GM18508 (cell line): ENCODE measurements at regions not wholly inside any gene's neighbourhood (a gene's known extent, or its start where the extent isn't known, plus 50 kb on each side); places are given as distances from the start of the nearest gene placed in this dataset.

ENCODE experiments used
- ATAC-seq: cut with Tn5 transposase; IDR thresholded peaks from one replicate; pipeline ENCODE4 v1.9.1; 2021; ENCODE audit warnings: moderate number of reproducible peaks; ENCODE audit not compliant: insufficient read depth, unreplicated experiment

DNA sequence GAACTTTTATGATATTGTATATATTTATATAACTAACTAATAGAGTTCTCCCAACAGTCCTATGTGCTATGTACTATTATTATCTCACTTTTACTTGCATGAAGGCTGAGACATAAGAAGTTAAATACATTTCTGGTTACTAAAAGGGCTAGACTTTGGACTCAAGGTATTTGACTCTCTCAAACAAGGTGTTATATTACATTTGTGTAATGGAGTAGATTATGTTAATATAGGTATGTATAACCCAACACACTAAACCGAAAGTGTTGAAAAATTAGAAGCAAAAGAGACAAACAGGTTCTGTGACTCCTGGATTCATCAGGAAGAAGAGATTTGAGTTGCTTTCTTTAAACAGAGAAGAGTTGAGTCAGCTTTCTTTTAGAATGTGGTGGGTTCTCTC is 733.6 kb upstream of the ZEB2 start:
- no peak for ATAC-seq

DNA sequence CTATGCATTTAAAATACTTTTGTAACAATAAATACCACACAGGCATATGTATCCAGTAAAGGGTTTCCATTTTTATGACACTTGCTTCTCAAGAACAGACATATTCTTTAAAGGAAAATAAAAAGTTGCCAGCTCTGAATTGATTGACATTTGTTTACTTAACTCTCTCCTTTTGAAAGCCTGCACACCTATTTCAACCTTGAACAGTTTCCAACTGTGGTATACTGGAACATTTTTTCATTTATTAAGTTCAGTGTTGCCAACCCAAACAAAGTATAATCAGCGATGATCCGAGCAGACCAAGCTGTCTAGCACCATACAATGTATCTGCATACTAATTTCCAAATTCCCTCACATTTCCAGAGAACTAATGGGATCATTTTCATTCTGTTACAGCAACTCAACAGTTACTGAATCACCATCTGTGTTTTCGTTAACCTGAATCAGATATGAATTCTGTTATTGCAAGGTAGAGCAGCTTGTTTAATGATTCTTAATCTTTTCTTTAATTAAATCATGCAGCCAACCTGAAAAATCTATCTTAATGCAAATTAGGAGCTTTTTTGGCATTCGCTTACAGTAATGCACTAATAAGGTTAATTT is 725.5 kb upstream of the ZEB2 start:
- no peak for ATAC-seq

DNA sequence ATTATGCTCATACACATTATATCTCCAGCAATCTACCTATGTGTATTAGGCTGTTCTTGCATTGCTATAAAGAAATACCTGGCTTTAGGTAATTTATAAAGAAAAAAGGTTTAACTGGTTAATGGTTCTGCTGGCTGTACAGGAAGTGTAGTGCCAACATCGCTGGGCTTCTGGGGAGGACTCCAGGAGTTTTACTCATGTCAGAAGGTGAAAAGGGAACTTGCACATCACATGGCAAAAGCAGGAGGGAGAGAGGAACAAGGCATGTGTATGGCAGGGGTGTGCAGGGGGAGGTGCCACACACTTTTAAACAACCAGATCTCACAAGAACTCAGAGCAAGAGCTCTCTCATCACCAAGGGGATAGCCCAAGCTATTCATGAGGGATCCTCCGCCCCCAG is 715.4 kb upstream of the ZEB2 start:
- no peak for ATAC-seq

DNA sequence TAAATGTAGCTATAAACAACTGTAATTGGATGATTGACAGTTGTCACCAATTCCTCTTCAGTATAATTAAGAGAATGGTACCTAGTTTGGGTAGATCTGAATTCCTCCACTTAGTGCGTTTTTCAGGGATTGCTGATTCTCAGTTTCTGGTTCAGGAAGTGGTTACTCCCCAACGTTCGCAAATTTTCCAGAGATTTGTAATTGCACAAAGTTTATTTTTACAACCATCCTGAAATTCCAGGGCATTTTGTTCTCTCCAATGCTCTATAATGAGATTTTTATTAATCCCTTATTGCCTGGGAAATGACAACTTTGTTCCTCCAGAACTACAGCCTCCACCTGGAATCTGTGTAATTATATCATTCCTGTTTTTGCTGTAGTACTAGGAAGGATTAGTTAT is 710.6 kb upstream of the ZEB2 start:
- ATAC-seq: no peak

DNA sequence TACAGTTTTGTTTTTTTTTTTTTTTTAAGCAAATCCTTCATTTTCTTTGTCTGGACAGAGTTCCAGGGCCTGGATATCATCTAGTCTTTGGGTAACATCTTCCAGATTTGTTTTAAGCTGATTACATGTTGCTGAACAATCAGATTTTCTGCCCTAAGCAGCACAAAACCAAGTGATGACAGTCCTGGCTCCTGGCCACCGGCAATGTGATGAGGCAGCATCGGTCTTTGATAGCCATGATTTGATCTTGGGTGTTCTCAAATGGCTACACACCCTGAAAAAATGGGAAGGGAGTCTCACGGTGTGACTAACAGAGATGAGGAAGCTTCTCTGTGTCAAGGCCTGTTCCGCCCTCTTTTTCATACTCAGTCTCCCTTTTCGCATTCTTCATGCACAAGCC is 708.6 kb upstream of the ZEB2 start:
- ATAC-seq: no peak

DNA sequence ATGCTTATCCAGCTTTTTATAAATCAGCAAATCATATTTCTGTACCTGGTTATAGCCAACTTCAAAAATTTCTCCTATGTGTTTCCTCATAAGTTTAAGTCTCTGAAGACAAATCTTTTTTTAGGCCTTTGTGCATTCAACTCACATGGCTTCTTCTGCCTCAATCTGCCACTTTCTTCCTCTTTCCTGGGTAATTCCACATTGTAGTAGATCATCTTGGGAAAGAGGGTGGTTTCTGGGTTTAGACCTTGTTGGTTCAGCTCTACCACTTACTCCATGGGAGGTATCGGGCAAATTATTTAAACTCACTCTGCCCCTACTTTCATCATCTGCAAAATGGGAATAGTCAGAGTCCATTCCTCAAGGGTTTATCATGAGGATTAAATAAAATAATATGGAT is 707.0 kb upstream of the ZEB2 start:
- ATAC-seq: no peak

DNA sequence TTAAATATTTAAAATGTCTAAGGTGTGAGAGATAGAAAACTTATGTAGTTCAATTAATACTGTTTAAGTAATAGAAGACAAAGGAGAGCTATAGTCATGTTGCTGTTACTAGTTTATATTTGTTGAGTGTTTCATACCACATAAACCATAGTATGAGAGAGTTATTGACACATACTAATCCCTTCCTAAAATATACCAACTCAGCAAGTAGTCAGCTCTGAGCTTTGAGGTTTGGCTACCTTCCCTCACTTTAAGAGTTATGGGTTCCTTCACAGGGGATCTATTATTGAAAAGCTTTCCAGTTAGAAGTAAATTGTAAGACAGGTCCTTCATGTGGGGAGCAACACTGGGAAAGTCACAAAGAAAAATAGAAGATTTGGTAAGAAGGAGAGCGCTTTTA is 701.6 kb upstream of the ZEB2 start:
- no peak for ATAC-seq

DNA sequence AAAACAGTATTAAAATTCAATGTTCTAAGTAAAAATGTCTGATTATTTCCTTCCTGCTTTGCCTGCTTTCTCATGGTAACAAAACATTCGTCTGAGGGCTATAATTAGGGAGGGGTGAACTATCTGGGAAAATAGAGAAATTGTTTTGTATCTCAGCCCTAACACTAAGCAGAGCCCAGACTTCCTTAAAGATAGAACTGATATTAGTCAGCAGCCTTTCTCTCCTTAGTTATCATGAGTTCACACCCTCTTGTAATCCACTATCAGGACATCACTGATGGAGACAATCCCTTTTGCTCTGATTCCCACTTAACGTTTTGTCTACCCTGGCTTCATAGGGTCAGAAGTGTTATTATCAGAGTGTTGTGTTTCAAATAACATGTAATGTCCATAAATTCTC is 701.1 kb upstream of the ZEB2 start:
- no peak for ATAC-seq

DNA sequence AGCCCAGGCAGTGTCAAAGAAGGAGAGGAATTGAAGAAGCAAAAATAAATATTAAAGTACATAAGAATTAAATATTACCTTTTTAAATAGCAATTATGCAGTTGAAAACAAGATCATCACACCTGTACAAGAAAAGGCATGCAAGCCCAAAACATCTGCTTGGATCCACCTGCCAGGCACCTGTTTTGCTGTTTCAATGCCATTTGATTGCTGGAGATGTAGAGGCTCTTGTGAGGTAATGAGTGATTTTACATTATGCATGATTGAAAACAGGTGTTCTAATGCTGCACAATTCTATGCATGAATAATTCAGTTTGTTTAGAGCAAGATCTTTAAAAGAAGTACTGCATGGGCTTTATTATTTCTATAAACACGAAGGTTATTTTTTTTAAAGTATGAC is 700.6 kb upstream of the ZEB2 start:
- no peak for ATAC-seq

DNA sequence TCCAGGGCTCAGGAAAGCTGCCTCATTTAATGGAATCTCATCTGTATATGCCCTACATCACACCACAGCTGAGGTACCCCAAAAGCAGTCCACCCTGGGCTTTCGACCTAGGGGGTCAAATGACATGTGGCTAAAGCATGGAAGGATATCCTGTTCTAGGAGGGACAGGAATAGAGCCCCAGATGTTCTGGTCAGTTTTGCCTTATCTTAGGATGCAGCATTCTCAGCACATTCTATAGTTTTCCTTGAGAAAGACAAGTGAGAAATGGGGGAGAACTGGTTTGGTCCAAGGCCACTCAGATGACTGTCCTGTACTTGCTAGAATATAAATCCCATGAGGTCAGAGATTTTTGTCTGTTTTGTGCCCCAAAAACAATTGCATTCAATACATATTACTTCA is 688.0 kb upstream of the ZEB2 start:
- ATAC-seq: no peak

DNA sequence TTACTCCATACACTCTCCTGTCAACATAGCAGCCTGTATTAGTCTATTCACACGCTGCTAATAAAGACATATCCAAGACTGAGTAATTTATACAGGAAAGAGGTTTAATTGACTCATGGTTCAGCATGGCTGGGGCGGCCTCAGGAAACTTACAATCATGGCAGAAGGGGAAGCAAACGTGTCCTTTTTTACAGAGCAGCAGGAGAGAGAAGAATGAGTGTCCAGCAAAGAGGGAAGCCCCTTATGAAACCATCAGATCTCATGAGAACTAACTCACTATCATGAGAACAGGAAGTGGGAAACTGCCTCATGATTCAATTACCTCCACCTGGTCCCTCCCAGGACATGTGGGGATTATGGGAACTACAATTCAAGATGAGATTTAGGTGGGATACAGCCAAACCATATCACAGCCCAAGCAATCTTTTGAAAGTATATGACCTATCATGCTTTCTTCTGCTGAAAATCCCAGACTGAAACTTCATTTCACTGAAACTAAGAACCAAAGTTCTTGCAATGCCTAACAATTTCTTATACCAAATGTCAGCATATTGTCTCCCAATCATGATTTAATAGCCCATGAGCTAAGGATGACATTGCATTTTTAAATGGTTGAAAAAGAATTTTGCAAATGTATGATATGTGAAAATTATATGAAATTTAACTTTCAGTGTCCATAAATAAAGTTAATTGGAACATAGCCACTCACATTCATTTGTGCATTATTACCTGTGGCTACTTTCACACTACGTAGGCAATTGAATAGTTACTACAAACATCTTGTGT is 686.8 kb upstream of the ZEB2 start:
- ATAC-seq: no peak

DNA sequence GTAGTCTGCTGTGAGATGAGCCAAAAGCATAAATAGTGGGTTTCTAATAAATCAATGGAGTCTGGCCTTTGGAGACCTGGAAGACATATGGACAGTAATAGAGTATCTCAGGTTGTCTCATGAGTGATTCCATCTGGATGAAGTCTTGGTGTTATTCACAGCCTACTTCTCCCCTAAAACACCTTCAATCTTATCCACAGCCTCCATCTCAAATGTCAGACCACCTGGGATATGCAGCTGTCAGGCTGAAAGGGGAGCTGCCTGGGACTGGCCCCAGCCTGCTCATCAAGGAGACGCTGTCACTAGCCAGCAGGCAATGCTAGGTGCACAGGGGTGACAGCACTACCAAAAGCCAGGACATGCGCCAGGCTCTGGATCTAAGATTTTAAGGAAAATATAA is 684.0 kb upstream of the ZEB2 start:
- no peak for ATAC-seq

DNA sequence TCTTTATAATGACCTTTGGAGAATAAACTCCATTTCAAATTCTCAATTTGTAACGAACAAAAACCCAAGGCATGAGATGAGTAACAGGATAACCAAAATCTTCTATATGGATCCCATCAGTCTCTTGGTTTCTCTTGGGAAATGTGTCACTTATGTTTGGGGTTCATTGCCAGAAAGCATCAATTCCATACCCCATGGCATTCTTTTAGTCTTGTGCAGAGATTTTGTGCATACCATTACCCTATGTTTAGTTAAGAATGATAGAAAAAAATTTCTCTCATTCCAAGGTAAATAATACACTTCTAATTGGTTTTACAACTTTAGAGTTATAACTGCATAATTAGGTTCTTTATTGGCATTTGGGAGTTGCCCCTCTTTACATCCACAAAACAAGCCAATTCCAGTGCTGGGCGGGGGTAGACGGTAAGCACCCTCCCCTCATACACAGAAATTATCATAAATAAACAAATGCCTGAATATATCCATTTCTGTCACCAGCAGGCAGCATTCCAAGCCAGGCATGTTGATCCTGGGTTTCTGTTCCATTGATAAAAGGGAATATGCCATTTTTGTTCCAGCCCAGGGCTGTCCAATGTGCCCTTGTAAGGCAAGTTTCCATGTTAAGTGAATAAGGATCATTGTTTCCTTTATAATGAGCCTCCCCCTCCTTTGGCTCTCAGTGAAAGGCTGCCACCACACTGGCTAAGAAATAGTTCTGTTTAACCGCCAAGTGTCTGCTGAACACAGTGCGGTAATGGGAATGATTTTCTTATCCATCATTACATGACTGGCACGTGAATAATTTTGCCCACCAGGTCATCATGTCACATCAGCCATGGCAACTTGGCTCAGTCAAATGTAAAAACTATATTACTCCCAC is 680.1 kb upstream of the ZEB2 start:
- no peak for ATAC-seq

DNA sequence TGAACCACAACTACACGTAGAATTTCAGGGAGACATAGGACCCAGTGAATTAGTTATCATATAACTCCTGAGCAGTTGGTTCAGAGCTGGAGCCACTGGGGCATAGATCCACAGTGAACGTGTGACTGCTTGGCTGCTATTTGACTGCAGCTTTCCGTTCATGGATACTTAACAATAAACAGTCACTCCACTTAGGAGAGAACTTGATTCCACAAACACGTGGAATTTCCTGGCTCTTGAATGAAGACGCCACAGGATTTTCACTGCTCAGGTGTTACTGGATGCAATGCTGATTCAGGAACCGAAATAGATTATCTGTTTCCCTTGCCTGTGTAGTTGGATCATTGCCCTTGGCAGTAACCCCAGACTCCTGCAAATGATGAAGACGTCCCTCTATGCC is 679.1 kb upstream of the ZEB2 start:
- ATAC-seq: no peak

DNA sequence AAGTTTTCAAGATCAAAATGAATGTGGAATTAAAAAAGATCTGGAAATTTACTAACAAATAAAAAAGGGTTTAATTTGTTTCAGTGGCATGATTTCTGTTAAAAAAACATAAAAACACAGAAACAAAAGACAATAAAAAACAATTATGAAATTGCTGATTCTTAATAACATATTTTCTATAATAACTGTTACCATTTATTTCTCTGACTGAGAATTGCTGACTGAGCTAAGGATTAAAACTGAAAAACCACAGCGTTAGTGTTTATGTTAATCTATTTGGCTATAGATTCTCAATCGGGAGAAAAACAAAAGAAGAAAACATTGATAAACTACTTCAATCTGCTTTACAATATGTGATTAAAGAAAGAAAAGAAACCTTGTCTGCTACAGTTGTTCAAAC is 678.6 kb upstream of the ZEB2 start:
- no peak for ATAC-seq

DNA sequence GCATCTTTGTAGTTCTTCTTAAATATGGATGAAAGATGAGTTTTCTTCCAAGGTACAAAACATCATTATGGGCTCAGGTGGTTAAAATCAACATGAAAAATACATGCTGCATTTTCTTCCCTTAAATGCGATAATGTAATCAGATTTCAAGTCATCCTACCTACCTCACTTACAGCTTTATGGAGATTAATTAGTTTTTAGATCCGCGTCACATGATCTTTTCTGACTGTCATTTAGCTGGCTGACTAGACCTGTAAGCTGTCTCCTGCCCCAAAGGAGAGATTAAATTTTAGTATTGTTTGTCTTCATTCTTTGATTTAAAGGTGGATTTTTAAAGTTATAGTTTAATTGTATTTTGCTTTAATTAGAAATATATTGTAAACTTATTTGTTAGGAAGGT is 678.0 kb upstream of the ZEB2 start:
- no peak for ATAC-seq

DNA sequence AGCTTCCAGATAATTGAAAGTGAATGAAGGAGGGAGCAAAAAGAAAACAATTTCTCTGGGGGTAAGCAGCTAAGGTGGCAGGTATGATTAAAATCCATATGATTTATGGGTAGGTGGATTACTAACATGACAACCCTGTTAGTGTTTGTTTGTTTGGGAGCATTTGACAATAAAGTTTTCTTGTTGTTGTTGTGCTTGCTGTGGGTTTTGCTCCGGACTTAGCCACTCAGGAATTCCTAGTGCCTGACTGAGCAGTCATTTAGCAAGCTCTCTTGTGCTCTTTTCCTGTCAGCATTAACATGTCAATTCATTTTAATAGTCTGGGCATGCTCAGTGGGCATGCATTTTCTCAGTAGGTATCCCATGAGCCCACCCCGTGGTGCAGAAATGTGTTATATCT is 674.8 kb upstream of the ZEB2 start:
- ATAC-seq: no peak

DNA sequence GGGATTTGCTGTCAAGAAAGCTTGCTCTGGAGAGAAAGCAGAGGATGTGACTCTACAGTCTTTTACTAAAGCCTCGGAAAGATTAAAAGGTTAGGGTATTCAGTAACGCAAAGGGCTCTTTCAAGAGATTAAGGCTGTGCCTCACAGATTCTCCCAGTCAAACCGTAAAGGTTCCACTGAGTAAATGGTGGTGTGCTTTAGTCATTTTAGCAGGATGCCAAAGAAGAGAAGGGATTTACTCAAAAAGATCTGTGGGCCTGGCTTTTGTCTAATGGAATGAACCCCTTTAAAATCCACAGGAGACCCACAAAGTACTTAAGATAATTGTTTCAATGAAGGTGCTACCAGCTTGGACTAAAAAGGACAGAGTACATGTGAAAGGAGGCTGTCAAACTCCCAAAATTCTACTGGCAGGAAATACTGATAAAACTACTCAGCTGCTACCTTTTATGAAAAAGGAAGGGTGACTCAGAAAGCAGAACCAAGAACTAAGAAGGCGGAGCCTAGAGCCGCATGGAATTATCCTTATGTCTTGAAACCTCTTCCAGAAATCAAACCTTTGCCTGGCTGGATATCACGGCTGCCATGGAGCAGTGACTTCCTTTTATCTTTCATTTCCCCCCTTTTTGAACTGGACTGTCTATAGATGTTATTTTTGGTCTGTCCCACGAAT is 670.2 kb upstream of the ZEB2 start:
- no peak for ATAC-seq

DNA sequence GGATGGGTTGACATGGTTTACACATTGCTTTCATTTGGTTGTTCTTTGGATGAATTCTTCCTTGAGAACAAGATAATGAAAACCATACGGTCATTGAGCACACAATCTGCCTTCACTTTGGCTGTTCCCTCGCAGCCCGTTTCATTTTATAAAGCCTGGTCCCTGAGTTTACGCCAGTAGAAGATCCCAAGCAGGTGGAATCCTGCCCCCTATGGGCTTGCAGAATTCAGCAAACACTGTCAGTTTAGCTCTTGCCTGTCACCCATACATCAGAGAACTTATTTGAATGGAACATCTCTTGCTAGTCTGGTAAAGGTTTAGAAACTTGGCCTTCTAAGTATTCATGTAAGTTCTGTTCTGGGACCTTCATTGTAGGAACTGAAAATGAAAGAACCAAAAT is 666.4 kb upstream of the ZEB2 start:
- ATAC-seq: no peak

DNA sequence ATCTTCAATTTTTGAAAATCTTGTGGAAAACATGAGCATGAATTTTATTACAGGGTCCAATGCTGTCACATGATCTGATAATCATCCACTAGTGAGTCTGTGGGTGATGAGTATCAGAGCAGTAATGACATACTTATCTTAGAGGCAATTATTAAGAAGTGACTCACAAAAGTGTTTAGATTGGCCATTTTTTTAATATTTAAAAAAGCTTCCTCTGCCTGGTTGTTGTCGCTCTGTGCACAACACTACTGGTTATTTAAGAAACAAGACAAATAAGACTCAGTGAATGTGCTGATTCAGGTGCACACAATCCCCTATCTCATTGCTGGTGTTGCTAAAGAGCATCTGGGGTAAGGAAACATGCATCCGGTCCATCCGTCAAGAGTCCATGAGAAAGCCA is 665.8 kb upstream of the ZEB2 start:
- no peak for ATAC-seq
